GM18502 (cell line): ENCODE measurements at regions not wholly inside any gene's neighbourhood (a gene's known extent, or its start where the extent isn't known, plus 50 kb on each side); places are given as distances from the start of the nearest gene placed in this dataset.

Source experiments
- ATAC-seq: cut with Tn5 transposase; IDR thresholded peaks from one replicate; pipeline ENCODE4 v1.9.1; 2021; ENCODE audit warnings: mild to moderate bottlenecking; ENCODE audit not compliant: unreplicated experiment, poor library complexity

- no peak for ATAC-seq
These were observed 424.4 kb upstream of the FAM241A start for GRCh38 chr4:111720866-111721265.

GRCh38 chr4:111722213-111722720 is 423.0 kb upstream of the FAM241A start:
- ATAC-seq: no peak

GRCh38 chr4:111736516-111736915 is 408.7 kb upstream of the FAM241A start:
- ATAC-seq: no peak

GRCh38 chr4:111744847-111745246 is 400.4 kb upstream of the FAM241A start:
- ATAC-seq: no peak

- no peak for ATAC-seq
These were observed 397.1 kb upstream of the FAM241A start for GRCh38 chr4:111748157-111748556.

GRCh38 chr4:111754003-111754402 is 391.3 kb upstream of the FAM241A start:
- no peak for ATAC-seq

- no peak for ATAC-seq
These were observed 389.7 kb upstream of the FAM241A start for GRCh38 chr4:111755571-111755970.

- ATAC-seq: no peak
These were observed 383.7 kb upstream of the FAM241A start for GRCh38 chr4:111761531-111761930.

- ATAC-seq: no peak
These were observed 374.7 kb upstream of the FAM241A start for GRCh38 chr4:111770514-111770913.

- no peak for ATAC-seq
These were observed 371.4 kb upstream of the FAM241A start for GRCh38 chr4:111773858-111774257.

- no peak for ATAC-seq
These were observed 369.5 kb upstream of the FAM241A start for GRCh38 chr4:111775556-111776297.

GRCh38 chr4:111776561-111776960 is 368.7 kb upstream of the FAM241A start:
- no peak for ATAC-seq

GRCh38 chr4:111778543-111778942 is 366.7 kb upstream of the FAM241A start:
- ATAC-seq: no peak

- no peak for ATAC-seq
These were observed 364.3 kb upstream of the FAM241A start for GRCh38 chr4:111780965-111781364.

- ATAC-seq: no peak
These were observed 363.6 kb upstream of the FAM241A start for GRCh38 chr4:111781611-111782010.

- ATAC-seq: no peak
These were observed 357.2 kb upstream of the FAM241A start for GRCh38 chr4:111788099-111788498.

- no peak for ATAC-seq
These were observed 355.2 kb upstream of the FAM241A start for GRCh38 chr4:111789901-111790640.

- no peak for ATAC-seq
These were observed 352.6 kb upstream of the FAM241A start for GRCh38 chr4:111792632-111793031.

GRCh38 chr4:111793433-111794091 is 351.7 kb upstream of the FAM241A start:
- no peak for ATAC-seq

- ATAC-seq: no peak
These were observed 347.6 kb upstream of the FAM241A start for GRCh38 chr4:111797455-111798163.
